Astrocyte (in vitro differentiated cells and primary cell): ENCODE measurements at regions not wholly inside any gene's neighbourhood (a gene's known extent, or its start where the extent isn't known, plus 50 kb on each side); places are given as distances from the start of the nearest gene placed in this dataset.

Experiments
- DNase-seq: peaks from one replicate; pipeline ENCODE4 v3.0.0-alpha.2; 2010; ENCODE audit warnings: low read depth
- FAIRE-seq: peaks from 2 replicates; lab custom pipeline; 2011; peaks lifted over from hg19 to GRCh38; lab: Jason Lieb, UNC
- H2AFZ ChIP-seq: 2 replicates; pipeline ENCODE4 v1.6.0; 2012; ENCODE audit warnings: low read depth, low read length, inconsistent platforms
- H3K27ac ChIP-seq: 2 replicates; pipeline ENCODE4 v1.5.1; 2011; ENCODE audit warnings: low read depth, low read length, inconsistent platforms
- H3K27me3 ChIP-seq: 2 replicates; pipeline ENCODE4 v1.6.0; 2011; ENCODE audit warnings: low read length, inconsistent platforms; ENCODE audit not compliant: insufficient read depth
- H3K36me3 ChIP-seq: 2 replicates; pipeline ENCODE4 v1.5.1; 2011; ENCODE audit warnings: low read length, inconsistent platforms; ENCODE audit not compliant: insufficient read depth
- H3K4me1 ChIP-seq: 2 replicates; pipeline ENCODE4 v1.5.1; 2011; ENCODE audit warnings: low read length, inconsistent platforms; ENCODE audit not compliant: insufficient read depth
- H3K4me2 ChIP-seq: 2 replicates; pipeline ENCODE4 v1.6.0; 2012; ENCODE audit warnings: low read length, inconsistent platforms
- H3K4me3 ChIP-seq: 2 replicates; pipeline ENCODE4 v1.5.1; 2011; ENCODE audit warnings: low read depth, mild to moderate bottlenecking, low read length, inconsistent platforms; ENCODE audit not compliant: insufficient read depth
- H3K79me2 ChIP-seq: 2 replicates; pipeline ENCODE4 v1.6.0; 2012; ENCODE audit warnings: mild to moderate bottlenecking, low read length, inconsistent platforms; ENCODE audit not compliant: insufficient read depth
- H3K9ac ChIP-seq: 2 replicates; pipeline ENCODE4 v1.6.0; 2012; ENCODE audit warnings: mild to moderate bottlenecking, low read length, inconsistent platforms
- H3K9me3 ChIP-seq: 2 replicates; pipeline ENCODE4 v1.5.1; 2012; ENCODE audit warnings: low read depth, mild to moderate bottlenecking, low read length, inconsistent platforms; ENCODE audit not compliant: insufficient read depth
- H4K20me1 ChIP-seq: 2 replicates; pipeline ENCODE4 v1.6.0; 2012; ENCODE audit warnings: low read length, inconsistent platforms; ENCODE audit not compliant: insufficient read depth
- H3K27ac Mint-ChIP-seq: one replicate; pipeline ENCODE4 v1.8.0; 2021; ENCODE audit warnings: mild to moderate bottlenecking, mixed read lengths; ENCODE audit not compliant: unreplicated experiment
- H3K27me3 Mint-ChIP-seq: one replicate; pipeline ENCODE4 v1.8.0; 2021; ENCODE audit warnings: low read depth, mixed read lengths; ENCODE audit not compliant: unreplicated experiment
- H3K36me3 Mint-ChIP-seq: one replicate; pipeline ENCODE4 v1.8.0; 2021; ENCODE audit warnings: low read depth, mixed read lengths; ENCODE audit not compliant: unreplicated experiment
- H3K4me1 Mint-ChIP-seq: one replicate; pipeline ENCODE4 v1.8.0; 2021; ENCODE audit warnings: low read depth, mixed read lengths; ENCODE audit not compliant: unreplicated experiment
- H3K4me3 Mint-ChIP-seq: one replicate; pipeline ENCODE4 v1.8.0; 2021; ENCODE audit warnings: mild to moderate bottlenecking, moderate library complexity, mixed read lengths; ENCODE audit not compliant: unreplicated experiment
- H3K9me3 Mint-ChIP-seq: one replicate; pipeline ENCODE4 v1.8.0; 2021; ENCODE audit warnings: mild to moderate bottlenecking, mixed read lengths; ENCODE audit not compliant: unreplicated experiment
- EZH2 ChIP-seq: IDR thresholded peaks from 2 replicates; pipeline ENCODE4 v1.6.1; 2012; ENCODE audit warnings: mild to moderate bottlenecking, low read length, inconsistent platforms; ENCODE audit not compliant: insufficient read depth
- TF ChIP-seq, protein P1 (sequence below): IDR thresholded peaks from 2 replicates; pipeline ENCODE4 v1.5.1; 2011; ENCODE audit warnings: low read depth, mild to moderate bottlenecking, inconsistent platforms, low read length, moderate library complexity; ENCODE audit not compliant: insufficient read depth

GRCh38 chr1:5345556-5345955, 646.7 kb downstream of the NPHP4 start:
- H3K4me3 ChIP-seq: no peak overlapping the region
- FAIRE-seq: no peak

DNA sequence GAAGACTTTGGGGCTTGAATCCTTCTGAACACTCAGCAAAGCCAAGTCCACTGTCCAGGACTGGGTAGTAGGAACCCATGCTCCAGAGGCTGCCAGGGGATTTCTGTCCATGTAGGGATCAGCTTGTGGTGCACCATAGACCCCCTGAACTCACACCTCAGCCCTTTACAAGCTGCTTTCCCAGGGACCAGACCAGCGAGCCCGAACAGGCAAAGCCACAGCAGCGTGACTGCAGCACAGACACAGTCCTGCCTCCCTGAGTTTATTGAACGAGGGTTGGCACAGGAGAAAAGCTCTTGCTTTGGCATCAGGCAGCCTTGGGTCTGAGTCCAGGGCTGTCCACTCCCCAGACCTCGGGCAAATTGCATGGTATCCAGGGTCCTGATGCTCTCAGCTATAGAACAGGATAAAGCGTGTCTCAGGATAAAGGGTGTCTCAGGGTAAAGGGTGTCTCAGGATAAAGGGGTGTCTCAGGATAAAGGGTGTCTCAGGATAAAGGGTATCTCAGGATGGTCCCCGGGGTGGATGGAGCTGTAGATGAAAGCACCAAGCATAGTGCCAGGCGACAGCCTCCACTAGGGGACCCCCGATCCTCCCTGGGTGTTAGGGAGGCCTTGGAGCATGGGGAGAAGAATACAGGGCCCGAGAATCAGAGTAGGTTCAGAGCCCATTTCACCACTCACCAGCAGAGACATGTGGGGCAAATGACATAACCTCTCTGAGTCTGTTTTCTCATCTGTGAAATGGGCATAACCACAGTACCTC, 648.8 kb downstream of the NPHP4 start:
- TF ChIP-seq, protein P1, sequence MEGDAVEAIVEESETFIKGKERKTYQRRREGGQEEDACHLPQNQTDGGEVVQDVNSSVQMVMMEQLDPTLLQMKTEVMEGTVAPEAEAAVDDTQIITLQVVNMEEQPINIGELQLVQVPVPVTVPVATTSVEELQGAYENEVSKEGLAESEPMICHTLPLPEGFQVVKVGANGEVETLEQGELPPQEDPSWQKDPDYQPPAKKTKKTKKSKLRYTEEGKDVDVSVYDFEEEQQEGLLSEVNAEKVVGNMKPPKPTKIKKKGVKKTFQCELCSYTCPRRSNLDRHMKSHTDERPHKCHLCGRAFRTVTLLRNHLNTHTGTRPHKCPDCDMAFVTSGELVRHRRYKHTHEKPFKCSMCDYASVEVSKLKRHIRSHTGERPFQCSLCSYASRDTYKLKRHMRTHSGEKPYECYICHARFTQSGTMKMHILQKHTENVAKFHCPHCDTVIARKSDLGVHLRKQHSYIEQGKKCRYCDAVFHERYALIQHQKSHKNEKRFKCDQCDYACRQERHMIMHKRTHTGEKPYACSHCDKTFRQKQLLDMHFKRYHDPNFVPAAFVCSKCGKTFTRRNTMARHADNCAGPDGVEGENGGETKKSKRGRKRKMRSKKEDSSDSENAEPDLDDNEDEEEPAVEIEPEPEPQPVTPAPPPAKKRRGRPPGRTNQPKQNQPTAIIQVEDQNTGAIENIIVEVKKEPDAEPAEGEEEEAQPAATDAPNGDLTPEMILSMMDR: no peak
- no peak for TF ChIP-seq EZH2
- DNase-seq (no peak), FAIRE-seq (no peak)
- H4K20me1 ChIP-seq: no peaks in the 10 kb centered on the region
- H3K27me3 ChIP-seq: no peaks in the 10 kb centered on the region
- H3K36me3 ChIP-seq: no peaks in the 10 kb centered on the region
- H3K9me3 Mint-ChIP-seq: no peaks in the 10 kb centered on the region
- H3K4me3 ChIP-seq: no peak overlapping the region
- H3K27me3 Mint-ChIP-seq: peaks cover 30% of the 10 kb centered on the region
- H3K27ac Mint-ChIP-seq: no peak overlapping the region
- no peak overlapping the region for H3K9ac ChIP-seq
- H3K36me3 Mint-ChIP-seq: no peaks in the 10 kb centered on the region
- no peak overlapping the region for H3K27ac ChIP-seq
- H3K4me1 Mint-ChIP-seq: no peaks in the 10 kb centered on the region
- no peak overlapping the region for H3K4me3 Mint-ChIP-seq
- H3K79me2 ChIP-seq: no peaks in the 10 kb centered on the region
- H3K9me3 ChIP-seq: no peaks in the 10 kb centered on the region
- H3K4me2 ChIP-seq: no peak overlapping the region
- no peak overlapping the region for H2AFZ ChIP-seq
- no peaks in the 10 kb centered on the region for H3K4me1 ChIP-seq

More at GRCh38 chr1:5345556-5345955, 646.7 kb downstream of the NPHP4 start:
- Histone ChIP-seq H4K20me1 (no peaks in the 10 kb centered on the region), H3K9me3 (peaks cover 3% of the 10 kb centered on the region), H3K27ac (no peak overlapping the region), H3K4me2 (no peak overlapping the region), H3K79me2 (no peaks in the 10 kb centered on the region), H3K9ac (no peak overlapping the region), H3K4me1 (no peaks in the 10 kb centered on the region), H3K27me3 (no peaks in the 10 kb centered on the region), H3K36me3 (no peaks in the 10 kb centered on the region), H2AFZ (no peak overlapping the region)
- no peak overlapping the region for H3K4me3 Mint-ChIP-seq
- no peak for DNase-seq
- no peaks in the 10 kb centered on the region for H3K4me1 Mint-ChIP-seq
- H3K36me3 Mint-ChIP-seq: no peaks in the 10 kb centered on the region
- peaks cover 27% of the 10 kb centered on the region for H3K27me3 Mint-ChIP-seq
- TF ChIP-seq, protein P1: no peak
- no peak for TF ChIP-seq EZH2
- no peaks in the 10 kb centered on the region for H3K9me3 Mint-ChIP-seq
- no peak overlapping the region for H3K27ac Mint-ChIP-seq

DNA sequence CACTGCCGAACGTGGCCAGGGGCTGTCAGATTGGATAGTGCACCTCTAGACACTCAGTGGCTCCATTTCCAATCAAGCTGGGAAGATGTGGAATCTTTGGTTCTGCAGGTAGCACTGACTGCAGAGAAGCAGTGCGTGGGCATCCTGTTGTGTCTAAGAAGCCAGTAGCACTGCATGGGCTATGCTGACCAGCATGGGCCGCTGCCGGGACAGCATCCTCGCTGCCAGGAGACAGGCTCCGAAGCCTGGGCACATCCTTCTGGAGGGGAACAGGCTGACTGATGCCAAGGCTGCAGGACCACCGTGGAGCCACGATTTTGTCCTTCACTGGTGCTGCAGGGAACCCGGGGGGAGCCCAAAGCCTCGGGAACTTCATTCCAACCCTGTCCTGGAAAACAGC, 649.4 kb downstream of the NPHP4 start:
- Histone ChIP-seq H3K36me3 (no peaks in the 10 kb centered on the region), H3K9ac (no peak overlapping the region), H2AFZ (no peak overlapping the region), H3K27me3 (no peaks in the 10 kb centered on the region), H4K20me1 (no peaks in the 10 kb centered on the region), H3K9me3 (no peaks in the 10 kb centered on the region), H3K4me3 (no peak overlapping the region), H3K27ac (no peak overlapping the region), H3K4me2 (no peak overlapping the region), H3K4me1 (no peaks in the 10 kb centered on the region), H3K79me2 (no peaks in the 10 kb centered on the region)
- no peak overlapping the region for H3K27ac Mint-ChIP-seq
- no peaks in the 10 kb centered on the region for H3K36me3 Mint-ChIP-seq
- no peak for TF ChIP-seq EZH2
- TF ChIP-seq, protein P1: no peak
- no peak overlapping the region for H3K4me3 Mint-ChIP-seq
- no peaks in the 10 kb centered on the region for H3K4me1 Mint-ChIP-seq
- peaks cover 28% of the 10 kb centered on the region for H3K27me3 Mint-ChIP-seq
- no peaks in the 10 kb centered on the region for H3K9me3 Mint-ChIP-seq
- FAIRE-seq: no peak
- DNase-seq: no peak
